Adrenal gland (tissue), 9 donors: ENCODE measurements at regions not wholly inside any gene's neighbourhood (a gene's known extent, or its start where the extent isn't known, plus 50 kb on each side); places are given as distances from the start of the nearest gene placed in this dataset.

Experiments used
- DNase-seq, 7 donors: peaks; one replicate each; pipeline ENCODE4 v3.0.0-alpha.2; 2019 to 2020
- H3K27ac ChIP-seq, 5 donors: fragments of 200-600 bp; sonication (generic) in 4 of 5; 1 replicate in 3 of 5; 2 replicates in 2 of 5; pipeline versions ENCODE4 v1.5.1 to v1.8.0; 2016 to 2020; ENCODE audit warnings: mild to moderate bottlenecking in 1 of 5
- H3K27me3 ChIP-seq: fragments of 200-600 bp; 2 replicates; pipeline ENCODE4 v1.8.0; 2021
- H3K36me3 ChIP-seq, 2 donors: fragments of 200-600 bp; replicated peaks in 1 of 2; 1 replicate in 1 of 2; 2 replicates in 1 of 2; pipeline versions ENCODE4 v1.5.1 to v1.8.0; 2018 to 2022
- H3K4me1 ChIP-seq, 2 donors: fragments of 200-600 bp; replicated peaks in 1 of 2; 1 replicate in 1 of 2; 2 replicates in 1 of 2; pipeline versions ENCODE4 v1.5.1 to v1.8.0; 2018 to 2021
- H3K4me3 ChIP-seq, 4 donors: fragments of 200-600 bp; sonication (generic) in 3 of 4; one replicate each; pipeline ENCODE4 v1.5.1; 2016 to 2018
- H3K9me3 ChIP-seq, 3 donors: fragments of 200-600 bp; sonication (generic) in 1 of 3; replicated peaks in 1 of 3; 1 replicate in 2 of 3; 2 replicates in 1 of 3; pipeline versions ENCODE4 v1.5.1 to v1.8.0; 2016 to 2021
- POLR2A ChIP-seq, 2 donors: fragments of 450-650 bp; IDR thresholded peaks; one replicate each; pipeline ENCODE4 v1.6.1; 2017; ENCODE audit warnings: antibody characterized with exemption in 2 of 2, mild to moderate bottlenecking in 2 of 2, moderate library complexity in 1 of 2
- WGBS, 4 donors: extraction: QIAGEN DNeasy Blood & Tissue Kit in 2 of 4; methylation state at CpG; one replicate each; pipeline versions ENCODE4 v1.1.5 to v1.1.7; 2013 to 2017; 5-methylcytosine and 5-hydroxymethylcytosine counted together
- intact Hi-C, 2 donors: fragments of 100-400 bp; cut with DNase I; formaldehyde crosslinking; loops; one replicate each; pipeline versions ENCODE4 v1.14.1 to v1.15.0; 2022 to 2023
- TF ChIP-seq, protein P1 (sequence below), 6 experiments: fragments of 450-650 bp in 4 of 6; fragments of 200-600 bp in 2 of 6; sonication (generic) in 1 of 6; IDR thresholded peaks; 1 replicate in 5 of 6; 2 replicates in 1 of 6; pipeline versions ENCODE4 v1.5.1 to v1.8.0; 2016 to 2021; ENCODE audit warnings: antibody characterized with exemption in 6 of 6, mild to moderate bottlenecking in 2 of 6, moderate library complexity in 1 of 6
- donor health status: healthy with polysubstance abuse.
- donor health status: Bipolar disorder and iron deficiency.
- donor health status: DM: yes; HTN: yes; CAD: no.
- donor health status: DM: no; HTN: no; CAD: no.
- donor health status: DM: no; HTN: no; CAD: no.

DNA sequence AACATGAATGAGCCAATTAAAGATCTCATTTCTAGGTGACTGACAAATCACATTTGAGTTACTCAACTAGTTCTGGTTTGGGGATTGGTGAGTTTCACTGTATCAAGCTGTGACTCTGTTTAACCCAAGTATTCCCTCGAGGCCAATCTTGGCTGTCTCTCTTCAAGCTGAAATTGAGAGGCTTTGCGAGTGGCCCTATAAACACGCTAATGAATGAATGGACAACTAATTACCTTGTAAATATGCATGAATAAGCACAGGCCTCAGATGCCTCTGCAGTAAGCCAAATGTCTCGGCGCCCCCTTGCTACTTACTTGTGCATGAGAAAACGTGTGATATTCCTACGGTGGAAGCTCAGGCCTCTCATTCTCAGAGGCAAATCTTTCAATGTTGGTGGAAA lies 450.3 kb upstream of the PSMD7 start:
- DNase-seq, result peak in 1 of 7 donors; percentile 16
- Histone ChIP-seq H3K9me3 (no peaks in the 10 kb centered on the region), H3K36me3 (no peaks in the 10 kb centered on the region), H3K27me3 (no peaks in the 10 kb centered on the region), H3K4me1 (no peaks in the 10 kb centered on the region), H3K4me3 (no peak overlapping the region), H3K27ac (no peak overlapping the region)
- 68 to 82% (median 73%) methylated on average over 7 of the region's 7 CpGs for WGBS, 4 donors
- TF ChIP-seq, protein P1, sequence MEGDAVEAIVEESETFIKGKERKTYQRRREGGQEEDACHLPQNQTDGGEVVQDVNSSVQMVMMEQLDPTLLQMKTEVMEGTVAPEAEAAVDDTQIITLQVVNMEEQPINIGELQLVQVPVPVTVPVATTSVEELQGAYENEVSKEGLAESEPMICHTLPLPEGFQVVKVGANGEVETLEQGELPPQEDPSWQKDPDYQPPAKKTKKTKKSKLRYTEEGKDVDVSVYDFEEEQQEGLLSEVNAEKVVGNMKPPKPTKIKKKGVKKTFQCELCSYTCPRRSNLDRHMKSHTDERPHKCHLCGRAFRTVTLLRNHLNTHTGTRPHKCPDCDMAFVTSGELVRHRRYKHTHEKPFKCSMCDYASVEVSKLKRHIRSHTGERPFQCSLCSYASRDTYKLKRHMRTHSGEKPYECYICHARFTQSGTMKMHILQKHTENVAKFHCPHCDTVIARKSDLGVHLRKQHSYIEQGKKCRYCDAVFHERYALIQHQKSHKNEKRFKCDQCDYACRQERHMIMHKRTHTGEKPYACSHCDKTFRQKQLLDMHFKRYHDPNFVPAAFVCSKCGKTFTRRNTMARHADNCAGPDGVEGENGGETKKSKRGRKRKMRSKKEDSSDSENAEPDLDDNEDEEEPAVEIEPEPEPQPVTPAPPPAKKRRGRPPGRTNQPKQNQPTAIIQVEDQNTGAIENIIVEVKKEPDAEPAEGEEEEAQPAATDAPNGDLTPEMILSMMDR (IDR thresholded peaks at IDR 0.05), result no peak
- no peak for TF ChIP-seq POLR2A (IDR thresholded peaks at IDR 0.05)
- intact Hi-C loops, result no loop called here

DNA sequence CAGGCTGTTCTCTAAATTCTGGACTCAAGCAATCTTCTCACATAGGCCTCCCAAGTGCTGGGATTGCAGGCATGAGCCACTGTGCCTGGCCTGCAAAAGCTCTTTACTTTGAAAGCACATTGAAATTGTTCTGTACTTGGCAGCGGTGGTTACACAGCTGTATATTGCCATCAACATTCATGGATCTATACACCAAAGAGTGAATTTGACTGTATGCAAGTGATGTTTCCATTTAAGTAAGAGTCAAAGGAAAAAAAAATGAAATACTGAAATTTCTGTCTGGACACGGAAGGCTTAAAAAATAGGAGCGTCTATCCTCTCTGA lies 450.6 kb upstream of the PSMD7 start:
- no peak for DNase-seq
- WGBS, 4 donors, result 89 to 96% (median 92%) methylated on average over 3 of the region's 3 CpGs

DNA sequence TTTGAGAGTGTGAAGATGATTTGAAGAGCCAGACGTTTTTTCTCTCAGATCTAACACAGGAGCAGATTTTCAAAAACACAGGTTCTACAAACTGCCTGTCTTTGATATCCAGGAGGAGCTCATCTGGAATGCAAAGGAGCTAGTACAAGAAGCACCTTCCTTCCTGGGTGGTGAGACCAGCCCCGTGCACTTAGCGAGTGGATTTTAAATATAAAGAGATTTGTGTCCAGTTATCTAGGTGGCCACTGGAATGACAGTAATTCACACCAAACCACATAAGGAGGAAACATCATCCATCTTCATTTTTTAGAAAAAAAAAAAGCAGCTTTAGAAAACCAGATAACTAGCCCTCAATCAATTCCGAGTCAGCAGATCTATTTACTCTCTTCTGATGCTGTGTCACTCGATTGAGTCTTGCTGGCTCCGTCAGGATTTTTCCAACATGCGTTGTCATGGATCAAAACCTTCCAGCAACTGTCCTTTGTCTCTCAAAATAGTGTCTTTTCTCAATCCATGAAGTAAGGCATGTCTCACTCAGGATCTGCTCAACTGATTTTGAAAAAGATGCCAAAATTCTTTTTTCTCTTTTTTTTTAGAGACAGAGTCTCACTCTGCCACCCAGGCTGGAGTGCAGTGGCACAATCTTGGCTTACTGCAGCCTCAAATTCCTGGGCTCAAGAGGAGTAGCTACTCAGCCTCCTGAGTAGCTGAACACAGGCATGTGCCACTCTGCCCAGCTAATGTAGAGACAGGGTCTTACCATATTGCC lies 451.2 kb upstream of the PSMD7 start:
- DNase-seq, result no peak
- whole genome bisulfite sequencing, 4 donors, result 55 to 70% (median 66%) methylated on average over 7 of the region's 7 CpGs
- H3K4me1 ChIP-seq, result no peaks in the 10 kb centered on the region
- H3K27me3 ChIP-seq, result no peaks in the 10 kb centered on the region
- intact Hi-C loops, result no loop called here
- TF ChIP-seq, protein P1 (IDR thresholded peaks at IDR 0.05), result no peak
- TF ChIP-seq POLR2A (IDR thresholded peaks at IDR 0.05), result no peak
- no peaks in the 10 kb centered on the region for H3K36me3 ChIP-seq
- H3K9me3 ChIP-seq, result no peaks in the 10 kb centered on the region
- H3K4me3 ChIP-seq, result no peak overlapping the region
- no peak overlapping the region for H3K27ac ChIP-seq

More for the DNA sequence above, 450.6 kb upstream of the PSMD7 start:
- intact Hi-C loops, result no loop called here
- H3K9me3 ChIP-seq, result no peaks in the 10 kb centered on the region
- no peak overlapping the region for H3K4me3 ChIP-seq
- no peaks in the 10 kb centered on the region for H3K27me3 ChIP-seq
- H3K4me1 ChIP-seq, result no peaks in the 10 kb centered on the region
- H3K36me3 ChIP-seq, result no peaks in the 10 kb centered on the region
- no peak for TF ChIP-seq POLR2A (IDR thresholded peaks at IDR 0.05)
- TF ChIP-seq, protein P1 (IDR thresholded peaks at IDR 0.05), result no peak
- no peak overlapping the region for H3K27ac ChIP-seq

DNA sequence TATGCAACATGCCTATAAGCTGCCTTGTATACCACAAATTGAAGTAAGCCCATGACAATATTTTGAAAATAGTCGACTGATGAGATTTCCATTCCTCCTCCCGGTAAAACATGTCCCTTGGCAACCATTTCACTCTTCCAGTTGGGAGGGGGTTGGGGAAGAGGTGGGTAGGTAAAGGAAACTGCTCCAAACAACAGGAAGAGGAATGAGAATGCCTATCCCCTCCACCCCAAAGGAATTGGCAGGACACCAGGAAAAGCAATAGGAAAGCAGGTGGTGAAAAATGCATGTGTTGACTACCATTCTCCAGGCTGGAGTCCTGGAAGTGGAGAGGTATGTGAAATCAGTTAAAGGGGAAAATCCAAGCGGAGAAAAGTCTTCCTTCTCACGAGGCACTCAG lies 455.9 kb upstream of the PSMD7 start:
- DNase-seq, result no peak
- intact Hi-C loops, result no loop called here
- 76 to 91% (median 77%) methylated on average over 4 of the region's 4 CpGs for WGBS, 4 donors

More for the DNA sequence above, 455.9 kb upstream of the PSMD7 start:
- Histone ChIP-seq H3K4me1 (no peaks in the 10 kb centered on the region), H3K27me3 (no peaks in the 10 kb centered on the region), H3K4me3 (no peak overlapping the region), H3K27ac (no peak overlapping the region), H3K36me3 (no peaks in the 10 kb centered on the region), H3K9me3 (no peaks in the 10 kb centered on the region)
- TF ChIP-seq, protein P1 (IDR thresholded peaks at IDR 0.05), result no peak
- no peak for TF ChIP-seq POLR2A (IDR thresholded peaks at IDR 0.05)
